UCSD-AML1 (cell line): ENCODE measurements at regions not wholly inside any gene's neighbourhood (a gene's known extent, or its start where the extent isn't known, plus 50 kb on each side); places are given as distances from the start of the nearest gene placed in this dataset.

Experiments
- DNase-seq: peaks from one replicate; lab custom pipeline; 2025; ENCODE audit not compliant: unreplicated experiment; lab: John Stamatoyannopoulos, UW

DNA sequence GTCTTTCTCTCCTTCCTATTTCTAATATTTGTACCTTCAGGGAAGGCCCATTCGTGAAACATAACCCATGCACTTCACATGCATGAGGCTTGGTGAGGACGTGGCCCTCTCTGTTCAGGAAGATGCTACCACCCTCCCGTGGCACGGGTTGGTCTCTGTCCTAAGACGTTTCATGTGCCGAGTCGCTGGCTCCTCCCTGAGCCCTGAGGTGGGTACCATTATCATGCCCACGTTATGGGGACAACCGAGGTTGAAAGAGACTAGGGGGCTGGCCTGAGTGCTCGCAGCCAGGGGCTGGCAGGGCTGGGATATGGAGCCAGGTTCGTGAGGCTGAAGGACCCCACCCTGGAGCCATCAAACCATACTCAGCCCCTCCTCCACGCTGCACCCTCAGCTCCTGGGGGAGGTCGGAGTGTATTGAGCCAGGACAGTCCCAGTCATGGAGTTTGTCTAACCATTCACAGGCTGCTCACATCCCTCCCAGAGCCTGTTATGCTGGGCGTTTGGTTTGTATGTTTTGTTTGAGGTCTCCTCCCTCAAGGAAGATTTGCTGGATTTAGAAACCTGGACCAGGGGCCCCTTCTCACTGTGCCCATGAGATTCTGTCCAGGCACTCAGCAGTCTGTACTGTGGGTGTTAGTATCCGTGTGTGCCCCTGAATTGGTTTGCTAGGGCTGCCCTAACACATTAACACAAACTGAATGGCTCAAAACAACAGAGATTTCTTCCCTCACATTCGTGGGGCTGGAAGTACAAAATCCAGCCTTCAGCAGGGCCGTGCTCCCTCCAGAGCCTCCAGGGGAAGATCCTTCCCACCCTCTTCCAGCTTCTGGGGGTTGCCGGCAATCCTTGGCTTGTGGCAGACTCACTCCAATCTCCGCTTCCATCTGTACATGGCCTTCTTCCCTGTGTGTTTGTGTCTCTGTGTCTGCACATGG is 88.3 kb downstream of the ANKRD60 start:
- DNase-seq: no peak

DNA sequence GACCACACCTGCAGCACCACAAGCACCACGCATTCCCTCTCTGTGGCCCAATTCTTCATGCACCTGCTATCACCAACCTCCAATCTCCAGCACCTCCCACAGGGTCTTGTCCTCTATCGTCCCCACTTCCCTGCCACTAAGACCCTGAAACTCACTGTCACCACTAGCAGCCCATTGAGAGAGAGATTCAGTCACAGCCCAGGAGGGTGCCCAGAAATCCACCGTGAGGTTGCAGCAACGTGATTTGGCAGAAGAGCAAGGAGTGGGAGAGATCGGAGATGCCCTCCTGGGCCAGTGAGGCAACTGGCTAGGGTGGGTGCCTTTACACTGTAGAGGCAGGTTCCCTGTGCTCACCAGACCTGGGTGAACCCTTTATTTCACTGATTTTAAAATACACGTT is 90.1 kb downstream of the ANKRD60 start:
- no peak for DNase-seq

DNA sequence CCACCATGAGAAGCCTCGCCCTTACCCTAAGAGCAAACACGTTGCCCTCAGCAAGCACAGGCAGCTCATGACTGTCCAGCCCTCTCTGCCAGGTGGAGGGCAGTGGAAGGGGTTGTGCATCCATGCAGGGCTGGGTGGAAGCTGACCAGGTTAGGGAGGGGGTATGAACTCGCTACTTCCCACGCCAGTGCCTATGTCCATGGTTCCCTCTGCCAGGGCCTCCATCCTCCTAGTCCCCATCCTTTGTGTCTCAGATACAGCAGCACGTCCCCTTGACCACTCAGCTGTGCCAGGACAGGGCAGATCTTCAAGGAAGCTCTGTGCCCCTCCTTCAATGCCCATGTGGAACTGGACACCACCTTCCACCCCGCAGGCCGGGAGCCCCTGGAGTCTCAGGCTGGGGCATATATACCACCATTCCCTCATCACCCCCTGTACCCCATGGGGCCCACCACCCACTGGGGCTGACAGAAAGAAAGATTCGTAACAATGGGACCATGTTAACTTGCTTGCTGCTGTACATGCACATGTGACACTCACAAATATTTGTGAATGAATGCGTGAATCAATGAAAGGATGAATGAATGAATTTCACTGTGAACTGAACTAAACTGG is 90.7 kb downstream of the ANKRD60 start:
- no peak for DNase-seq

DNA sequence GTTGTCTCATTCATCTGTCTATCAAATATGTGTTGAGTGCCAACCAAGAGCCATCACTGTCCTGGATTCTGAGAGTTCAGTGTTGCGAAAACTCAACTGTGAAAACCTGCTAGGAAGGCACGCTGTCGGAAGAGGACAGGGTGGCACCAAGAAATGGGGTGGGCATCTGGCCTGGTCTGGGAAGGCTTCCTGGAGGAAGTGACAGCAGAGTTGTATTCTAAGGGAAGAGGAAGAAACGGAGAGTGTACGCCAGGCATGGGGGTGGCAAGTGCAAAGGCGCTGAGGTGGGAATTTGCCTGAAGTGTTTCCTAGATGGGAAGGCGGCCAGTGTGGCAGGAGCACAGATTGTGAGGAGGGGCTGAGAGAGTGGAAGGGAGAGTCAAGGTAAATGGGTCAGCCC is 91.2 kb downstream of the ANKRD60 start:
- DNase-seq: no peak

DNA sequence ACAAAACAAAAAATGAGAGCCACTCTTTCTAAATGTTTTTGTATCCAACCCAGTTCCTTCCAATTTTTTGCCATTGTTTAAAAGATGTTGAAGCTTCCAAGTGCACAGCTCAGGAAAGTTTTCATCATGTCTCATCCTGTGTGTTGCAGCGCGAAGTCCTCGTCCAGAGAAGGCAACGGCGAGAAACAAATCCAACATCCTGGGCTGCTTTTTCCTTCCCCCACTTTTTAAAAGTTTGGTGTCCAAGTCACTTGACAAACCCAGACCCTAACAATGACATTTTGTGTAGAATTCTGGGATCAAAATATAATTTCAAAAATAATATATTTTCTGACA is 92.3 kb downstream of the ANKRD60 start:
- no peak for DNase-seq

DNA sequence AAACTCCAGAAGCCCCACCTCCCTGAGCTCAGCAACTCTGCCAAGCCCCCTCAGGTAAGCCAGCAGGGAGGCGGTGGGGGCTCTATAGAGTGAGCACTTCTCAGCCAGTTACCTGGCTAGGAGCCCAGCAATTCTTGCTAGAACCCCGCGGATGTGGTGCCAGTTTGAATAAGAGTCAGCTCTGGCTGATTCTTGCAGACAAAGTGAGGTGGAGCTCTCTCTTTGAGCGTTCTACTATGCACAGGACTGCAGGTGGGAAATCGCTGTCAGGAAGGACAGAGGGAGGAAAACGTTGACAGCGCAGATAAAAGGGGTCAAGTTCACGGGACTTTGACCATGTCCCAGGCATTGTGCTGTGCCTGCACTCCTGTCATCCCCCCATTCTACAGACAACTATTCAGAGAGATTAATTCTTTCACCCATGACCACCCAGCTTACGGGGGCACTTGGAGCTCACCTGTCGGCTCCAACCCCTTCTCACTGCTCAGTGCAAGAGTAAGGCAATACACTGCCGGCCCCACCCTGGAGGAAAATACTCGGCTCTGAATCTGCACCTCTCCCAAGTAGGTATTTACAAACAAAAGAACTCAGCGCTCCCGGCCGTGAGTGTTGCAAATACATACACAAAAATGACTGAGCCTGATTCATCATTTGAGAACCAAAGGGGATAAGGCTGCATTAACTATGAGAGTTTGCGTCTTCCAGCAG is 92.9 kb downstream of the ANKRD60 start:
- no peak for DNase-seq

DNA sequence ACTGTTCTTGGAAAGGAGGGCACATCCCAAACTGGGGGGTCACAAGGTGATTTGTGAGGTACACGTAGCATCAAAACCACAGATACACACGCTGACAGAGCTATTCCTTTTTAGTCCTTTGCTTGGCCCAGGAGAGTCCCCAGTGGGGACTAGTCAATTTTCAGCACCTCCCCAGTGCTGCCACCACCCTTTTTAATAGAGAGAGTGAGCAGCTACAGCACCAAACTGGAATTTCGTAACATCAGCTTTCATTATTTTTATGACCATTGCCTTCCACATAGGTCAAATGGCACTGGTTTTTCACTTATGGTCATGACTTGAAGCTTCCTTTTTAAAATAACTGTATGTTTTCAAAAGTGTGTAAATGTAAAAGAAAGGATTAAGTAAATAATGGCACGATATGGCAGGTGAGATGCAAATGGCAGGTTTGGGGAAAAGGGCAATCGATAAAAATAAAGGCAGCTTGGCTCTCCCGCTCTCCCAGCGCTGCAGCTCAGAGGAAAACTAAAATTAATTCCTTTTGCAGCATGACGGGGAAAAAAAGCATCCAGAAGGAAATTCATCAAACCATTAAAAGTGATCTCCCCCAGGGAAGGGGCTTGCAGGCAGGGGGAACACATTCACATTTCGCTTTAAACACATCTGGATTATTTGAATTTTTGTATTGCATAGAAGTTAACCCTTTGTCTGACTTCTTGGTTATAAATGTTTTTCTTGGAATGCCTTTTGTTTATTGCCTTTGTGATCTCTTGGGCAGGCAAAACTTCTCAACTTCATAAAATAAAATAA is 95.2 kb downstream of the ANKRD60 start:
- DNase-seq: no peak

DNA sequence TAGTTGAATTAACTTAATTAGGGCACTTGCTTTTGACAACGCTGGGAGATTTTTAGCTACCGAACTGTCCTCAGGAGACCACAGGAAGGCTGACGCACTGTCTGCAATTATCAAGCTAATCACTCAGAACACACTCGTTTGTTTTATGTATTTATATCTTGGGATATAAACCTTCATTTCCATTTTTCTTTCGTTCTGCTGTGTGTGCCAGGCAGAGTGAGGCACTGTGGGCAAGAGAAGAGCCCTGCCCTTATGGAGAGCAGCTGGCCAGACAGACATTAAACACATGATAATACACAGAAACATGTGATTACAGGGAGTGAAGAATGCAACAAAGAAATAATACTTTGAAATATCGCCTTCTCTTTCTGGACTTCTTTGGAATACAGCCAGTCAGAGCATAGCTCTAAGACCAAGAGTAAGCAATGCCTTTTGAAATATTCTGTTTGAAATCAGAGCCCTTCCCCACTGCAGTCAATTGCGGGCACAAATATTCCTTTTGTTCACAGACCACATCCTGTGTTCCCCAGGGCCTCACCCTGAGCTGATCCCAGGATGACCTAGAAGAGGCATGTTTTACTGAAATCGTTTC is 96.8 kb downstream of the ANKRD60 start:
- no peak for DNase-seq

DNA sequence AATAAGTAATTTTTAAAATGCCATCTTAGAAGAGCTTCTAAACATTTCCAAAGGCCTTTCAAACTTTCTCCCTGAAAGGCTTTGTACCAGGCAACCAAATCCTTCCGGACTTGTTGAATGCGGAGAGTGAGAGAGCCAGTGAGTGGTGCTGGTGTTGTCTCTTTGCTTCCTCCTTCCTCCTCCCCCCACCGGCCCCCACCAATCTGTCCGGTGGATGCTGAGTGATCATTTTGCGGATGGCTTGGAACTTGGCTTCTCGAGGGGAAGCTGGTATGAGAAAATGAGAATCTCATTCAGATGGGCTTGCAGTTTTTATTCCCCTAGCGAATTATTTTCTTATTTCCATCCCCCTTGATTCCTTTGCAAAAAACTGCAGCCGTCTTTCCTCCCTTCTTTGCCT is 97.3 kb downstream of the ANKRD60 start:
- DNase-seq: no peak

DNA sequence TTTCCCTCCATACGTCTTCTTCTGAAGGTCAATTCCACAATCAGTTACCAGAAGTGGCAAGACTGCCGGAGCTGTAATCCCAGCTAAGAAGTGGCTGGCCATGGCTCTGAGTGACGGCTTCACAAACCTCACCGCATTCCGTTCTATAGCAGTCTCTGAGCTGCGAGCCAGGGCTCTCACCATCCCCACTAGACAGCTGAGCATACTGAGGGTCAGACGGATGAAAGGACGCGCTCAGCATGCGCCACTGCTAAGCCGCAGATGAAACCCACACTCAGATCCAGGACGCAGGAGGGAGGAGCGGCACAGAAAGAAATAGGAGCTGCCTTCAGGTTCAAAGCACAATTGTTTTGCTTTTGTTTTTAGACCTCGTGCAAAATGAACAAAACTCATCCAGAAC is 97.9 kb downstream of the ANKRD60 start:
- DNase-seq: no peak

DNA sequence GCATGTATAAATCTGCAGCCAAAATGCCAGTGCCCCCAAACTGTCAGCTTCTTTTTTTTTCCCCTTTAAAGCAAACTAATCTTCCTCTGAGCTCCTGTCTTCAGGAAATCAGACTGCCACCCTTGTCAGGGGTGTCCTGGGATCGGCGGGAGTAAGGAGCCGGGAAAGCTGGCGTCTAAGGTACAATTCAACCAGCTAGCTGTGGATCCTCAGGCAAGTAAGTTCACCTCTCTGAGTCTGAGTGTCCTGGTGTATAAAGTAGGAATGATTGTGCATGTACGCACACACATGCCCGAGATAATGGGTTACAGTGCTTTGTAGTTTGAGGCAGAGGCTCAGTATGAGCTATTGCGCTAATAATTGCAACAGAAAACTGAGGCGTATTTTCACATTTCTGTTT is 98.3 kb downstream of the ANKRD60 start:
- no peak for DNase-seq

DNA sequence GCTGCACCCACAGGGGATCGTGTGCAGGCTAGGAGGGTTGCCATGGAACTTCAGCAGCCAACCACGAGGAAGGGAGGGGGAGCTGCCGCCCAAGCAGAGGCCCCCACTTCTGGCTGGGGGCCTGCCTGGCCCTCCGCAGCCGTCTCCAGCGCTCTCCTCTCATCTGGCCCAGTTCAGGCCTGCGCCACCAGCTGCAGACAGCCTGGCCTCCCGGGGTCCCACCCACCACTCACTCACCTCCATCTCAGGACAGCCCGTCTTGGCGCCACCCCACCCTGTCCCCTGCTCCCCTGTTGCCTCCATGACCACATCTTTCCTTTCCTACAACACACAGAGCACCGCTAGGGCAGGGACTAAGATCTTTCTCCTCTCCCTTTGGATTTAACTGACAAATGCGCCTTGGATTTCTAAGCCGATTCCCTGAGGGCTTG is 98.7 kb downstream of the ANKRD60 start:
- DNase-seq: no peak

DNA sequence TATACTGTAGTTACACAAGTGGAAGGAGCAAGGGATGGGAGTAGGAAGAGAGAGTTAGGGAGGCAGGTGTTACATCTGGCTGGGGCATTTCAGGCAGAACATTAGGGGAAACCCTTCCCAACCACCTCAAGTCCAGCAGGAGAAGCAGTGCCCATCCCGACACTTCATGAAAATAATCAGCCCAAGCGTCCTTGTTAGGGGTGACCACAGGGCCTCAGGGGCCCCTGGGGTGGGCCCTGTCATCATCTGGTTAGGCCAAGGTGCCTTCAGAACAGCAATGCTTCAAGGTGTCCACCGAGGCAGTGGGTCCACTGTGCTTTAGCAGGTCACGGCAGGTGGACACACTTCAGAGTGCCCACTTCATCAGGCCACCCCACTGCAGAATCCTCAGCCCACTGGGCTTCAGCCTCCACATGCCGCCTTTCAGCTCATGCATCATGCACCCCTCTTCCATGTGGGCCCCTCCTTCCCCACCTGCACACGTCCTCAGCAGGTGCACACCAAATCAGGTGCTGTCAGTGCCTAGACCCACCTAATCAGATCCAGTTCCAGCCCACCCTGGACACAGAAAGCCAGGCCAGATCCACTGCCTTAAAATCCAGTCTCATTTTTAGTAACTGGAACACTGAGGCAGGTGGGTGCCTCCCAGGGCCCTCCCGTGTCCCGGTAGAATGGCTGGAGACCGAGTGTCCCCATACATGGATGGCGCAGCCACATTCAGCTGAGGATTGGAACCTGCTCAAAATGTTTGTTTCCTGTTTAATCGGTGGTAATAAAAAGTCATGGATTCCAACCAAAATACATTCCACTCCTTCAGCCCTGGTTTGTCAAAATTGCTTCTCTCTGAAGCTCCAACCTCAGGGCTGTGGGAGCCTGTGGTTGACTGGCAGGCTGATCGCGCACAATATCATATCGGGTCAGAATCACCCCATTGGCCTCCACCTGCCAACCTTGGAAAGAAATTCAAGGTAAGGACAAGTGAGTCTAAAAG is 99.5 kb downstream of the ANKRD60 start:
- no peak for DNase-seq

DNA sequence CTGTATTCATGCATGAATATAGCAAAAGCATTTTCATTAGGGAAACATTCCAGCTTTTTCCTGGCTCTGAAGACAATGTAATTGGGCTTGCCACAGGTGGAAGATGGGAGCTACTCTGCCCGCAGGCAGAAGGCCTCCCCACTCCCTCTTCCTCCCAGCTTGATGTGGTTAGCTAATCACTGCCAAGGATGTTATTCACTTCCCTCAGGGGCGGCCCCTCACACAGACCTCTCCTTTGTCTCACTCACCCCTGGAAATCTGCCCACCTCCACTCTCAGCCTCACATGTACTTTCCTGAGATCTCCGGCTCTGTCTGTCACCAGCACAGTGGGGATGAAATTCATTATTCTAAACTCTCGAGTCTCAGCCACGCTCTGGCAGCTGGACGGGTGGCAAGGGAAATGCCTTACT is 100.7 kb downstream of the ANKRD60 start:
- no peak for DNase-seq

DNA sequence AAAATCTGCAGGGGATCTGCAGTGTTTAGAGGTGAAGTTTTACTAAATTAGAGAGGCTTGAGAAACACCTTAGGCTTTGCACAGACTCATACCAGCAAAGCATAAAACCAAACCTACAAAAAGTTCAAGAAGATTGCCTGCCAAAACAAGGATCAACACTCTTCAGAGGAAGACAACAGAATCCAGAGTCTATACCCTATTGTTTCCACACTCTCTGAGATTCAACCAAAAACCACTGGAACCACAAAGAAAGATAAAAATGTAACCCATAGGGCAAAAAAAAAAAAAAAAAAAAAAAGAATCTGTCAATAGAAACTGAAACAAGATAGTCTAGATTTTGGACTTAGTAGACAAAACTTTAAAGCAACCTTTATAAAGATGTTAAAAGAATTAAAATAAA is 102.7 kb downstream of the ANKRD60 start:
- no peak for DNase-seq

DNA sequence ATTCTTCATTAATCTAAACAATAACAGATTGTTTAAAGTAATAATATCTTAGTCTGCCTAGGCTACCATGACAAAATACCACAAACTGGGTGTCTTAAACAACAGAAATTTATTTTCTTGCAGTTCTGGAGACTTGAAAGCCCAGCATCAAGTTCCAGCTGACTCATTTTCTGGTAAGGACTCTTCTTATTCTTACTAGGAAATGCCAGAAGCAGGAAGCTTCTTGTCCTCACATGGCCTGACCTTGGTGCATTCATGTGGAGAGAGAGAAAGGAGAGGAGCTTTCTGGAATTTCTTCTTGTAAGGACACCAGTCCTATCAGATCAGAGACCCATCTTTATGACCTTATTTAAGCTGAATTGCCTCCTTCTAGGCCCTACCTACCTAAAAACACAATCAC is 110.5 kb downstream of the ANKRD60 start:
- DNase-seq: no peak

DNA sequence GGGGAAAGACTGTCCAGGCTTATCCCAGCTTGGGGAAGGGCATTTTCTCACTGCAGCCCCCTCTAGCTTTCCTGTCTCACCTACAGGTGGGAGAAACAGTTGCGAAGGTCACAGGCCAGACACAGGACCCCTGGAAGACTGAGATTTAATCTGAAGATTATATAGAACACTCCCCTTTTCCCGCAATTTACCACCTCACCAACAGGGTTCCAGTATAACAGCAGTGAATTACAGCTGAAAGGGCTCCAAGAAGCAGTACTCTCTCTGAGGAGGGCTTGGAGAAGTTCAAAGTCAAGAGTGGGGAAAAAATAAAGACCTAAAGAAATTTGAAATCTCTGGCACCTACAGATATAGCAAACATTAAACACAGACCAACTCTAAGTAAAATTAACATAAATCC is 111.9 kb downstream of the ANKRD60 start:
- DNase-seq: no peak

DNA sequence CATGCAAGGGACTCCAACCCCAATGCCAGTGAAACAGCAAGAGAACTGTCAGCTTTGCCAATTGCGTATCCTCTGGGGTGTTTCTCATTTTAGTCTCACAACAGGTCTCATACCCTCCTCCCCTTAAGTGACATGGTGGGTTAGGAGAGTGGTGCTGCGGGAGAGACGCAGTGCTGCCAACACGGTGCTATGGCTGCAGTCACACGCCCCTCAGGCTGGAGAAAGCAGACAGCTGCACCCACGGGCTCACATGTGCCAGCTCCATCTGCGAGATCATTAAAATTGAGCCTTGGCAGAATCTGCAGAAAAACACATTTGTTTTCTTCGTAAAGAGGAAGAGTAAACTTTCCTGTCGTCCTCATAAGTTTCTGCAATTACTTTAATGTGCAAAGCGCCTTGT is 114.7 kb downstream of the ANKRD60 start:
- DNase-seq: no peak

DNA sequence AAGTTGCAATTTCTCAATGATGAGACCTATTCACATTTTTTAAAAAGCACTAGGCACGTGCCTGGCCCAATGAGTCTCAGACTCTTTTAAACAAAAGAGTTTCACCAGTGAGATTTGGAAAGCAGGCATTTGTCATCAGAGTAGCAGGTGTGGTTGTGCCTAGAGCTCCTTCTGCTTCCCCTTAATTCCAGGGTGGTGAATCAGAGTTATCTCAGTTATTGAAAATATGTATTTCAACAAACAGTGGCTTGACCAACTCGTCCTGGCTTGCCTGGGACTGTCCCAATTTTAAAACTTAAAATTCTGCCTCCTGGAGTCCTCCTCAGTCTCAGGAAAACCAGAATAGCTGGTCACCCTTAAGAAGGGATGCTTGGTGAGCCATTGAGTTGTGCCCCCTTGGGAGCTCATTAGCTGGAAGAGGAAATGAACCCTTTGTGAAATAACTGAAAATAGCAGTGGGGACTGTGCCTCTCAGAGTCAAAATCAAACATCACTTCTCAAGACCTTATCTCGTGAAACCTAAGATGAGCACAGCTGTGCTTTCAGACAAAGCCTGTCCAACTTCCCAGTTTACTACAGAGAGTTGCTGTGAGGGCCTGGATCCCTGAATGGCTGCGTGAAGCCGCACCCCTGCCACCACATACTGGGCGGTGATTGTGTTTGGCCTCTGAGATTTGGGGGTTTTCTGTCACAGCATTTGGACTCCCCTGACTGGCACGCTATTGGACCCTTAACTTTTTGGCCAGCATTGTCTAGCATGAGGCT is 116.3 kb downstream of the ANKRD60 start:
- no peak for DNase-seq
